RWPE1 (cell line): ENCODE measurements at regions not wholly inside any gene's neighbourhood (a gene's known extent, or its start where the extent isn't known, plus 50 kb on each side); places are given as distances from the start of the nearest gene placed in this dataset.
A peak's percentile ranks its signal among the peaks of the same experiment; 100 is the strongest.

Experiments
- CTCF ChIA-PET: fragments of 350-600 bp; sonication (Branson Sonifier 250); formaldehyde crosslinking; extraction: SDS; loops from one replicate; lab custom pipeline; 2021; lab: Yijun Ruan, JAX
- POLR2A ChIA-PET: fragments of 400-600 bp; formaldehyde crosslinking; extraction: SDS; loops from one replicate; lab custom pipeline; 2020; ENCODE audit warnings: antibody characterized with exemption; ENCODE audit not compliant: low non-redundant PET; lab: Yijun Ruan, JAX
- DNase-seq: peaks from one replicate; pipeline ENCODE4 v3.0.0; 2012; ENCODE audit warnings: low spot score
- H3K27ac ChIP-seq: fragments of 450-650 bp; 2 replicates; pipeline ENCODE4 v1.5.1; 2017
- CTCF ChIP-seq: fragments of 450-650 bp; conservative IDR thresholded peaks from 2 replicates; pipeline ENCODE4 v1.5.1; 2017; ENCODE audit warnings: low read depth, mild to moderate bottlenecking

- DNase-seq: no peak
- ChIA-PET CTCF (no interaction called here), POLR2A (no interaction called here)
- H3K27ac ChIP-seq: no peak overlapping the region
- TF ChIP-seq CTCF: no peak
These were observed 927.6 kb upstream of the ATXN8OS start for GRCh38 chr13:69180034-69180433.

- POLR2A ChIA-PET: no interaction called here
- CTCF ChIA-PET: interaction anchor here (0.6 kb wide), 1 partner anchor 747 kb away, joined by 4 read pairs; no protein-coding TSS in a partner anchor
- no peak for TF ChIP-seq CTCF
- DNase-seq: no peak
- H3K27ac ChIP-seq: no peak overlapping the region
These were observed 929.6 kb upstream of the ATXN8OS start for GRCh38 chr13:69178000-69178399.

GRCh38 chr13:69168436-69168835 lies 939.2 kb upstream of the ATXN8OS start:
- ChIA-PET POLR2A (no interaction called here), CTCF (interaction anchor here (0.5 to 0.6 kb wide), 2 partner anchors 239 to 574 kb away, joined by 3 read pairs; no protein-coding TSS in a partner anchor)
- H3K27ac ChIP-seq: no peak overlapping the region
- DNase-seq: no peak
- no peak for TF ChIP-seq CTCF

- H3K27ac ChIP-seq: no peak overlapping the region
- CTCF ChIA-PET: no interaction called here
- POLR2A ChIA-PET: no interaction called here
- no peak for DNase-seq
- no peak for TF ChIP-seq CTCF
These were observed 952.5 kb upstream of the ATXN8OS start for GRCh38 chr13:69155136-69155535.

- H3K27ac ChIP-seq: no peak overlapping the region
- no peak for TF ChIP-seq CTCF
- ChIA-PET POLR2A (no interaction called here), CTCF (no interaction called here)
- DNase-seq: no peak
These were observed 965.5 kb upstream of the ATXN8OS start for GRCh38 chr13:69142101-69142500.

GRCh38 chr13:69124996-69125395 lies 982.6 kb upstream of the ATXN8OS start:
- peak; percentile 4 for DNase-seq
- CTCF ChIA-PET: interaction anchor here (0.7 kb wide), 1 partner anchor 483 kb away, joined by 3 read pairs; no protein-coding TSS in a partner anchor

More at GRCh38 chr13:69124996-69125395, 982.6 kb upstream of the ATXN8OS start:
- TF ChIP-seq CTCF: no peak
- no peak overlapping the region for H3K27ac ChIP-seq
- POLR2A ChIA-PET: no interaction called here
